ENCODE measurements at regions not wholly inside any gene's neighbourhood (a gene's known extent, or its start where the extent isn't known, plus 50 kb on each side); places are given as distances from the start of the nearest gene placed in this dataset.

DNA sequence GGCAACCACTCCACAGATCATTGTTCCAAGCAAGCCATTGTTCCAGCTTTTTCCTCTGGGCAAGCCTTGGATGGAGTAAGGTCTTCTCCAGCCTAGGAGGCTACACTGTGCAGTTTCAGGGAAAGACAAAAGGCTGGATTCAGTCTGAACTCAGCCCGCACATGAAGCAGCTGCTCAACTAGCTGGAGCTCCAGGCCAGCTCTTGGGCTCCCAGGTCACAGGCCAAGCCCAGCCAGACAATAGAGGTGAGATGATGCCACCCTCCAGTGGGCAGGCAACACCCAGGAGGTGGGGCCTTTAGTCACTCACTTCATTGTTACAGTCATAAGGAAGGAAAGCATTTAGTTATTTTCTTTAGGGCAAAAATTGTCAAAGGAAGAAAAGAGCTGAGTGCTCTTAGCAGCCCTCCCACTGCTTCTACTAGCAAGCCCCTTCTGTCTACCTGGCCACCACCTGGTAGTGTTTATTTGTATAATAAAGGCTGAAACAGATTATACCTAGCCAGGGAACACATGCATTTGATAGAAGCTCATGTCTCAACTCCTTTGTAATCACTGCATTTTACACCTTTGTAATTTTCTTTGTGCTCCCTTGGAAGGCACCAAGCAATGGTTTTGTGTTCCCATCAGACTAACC lies 253.4 kb downstream of the WDR11 start:
- no peak overlapping the region for H3K27ac Mint-ChIP-seq
- POLR2A ChIA-PET: no interaction called here

DNA sequence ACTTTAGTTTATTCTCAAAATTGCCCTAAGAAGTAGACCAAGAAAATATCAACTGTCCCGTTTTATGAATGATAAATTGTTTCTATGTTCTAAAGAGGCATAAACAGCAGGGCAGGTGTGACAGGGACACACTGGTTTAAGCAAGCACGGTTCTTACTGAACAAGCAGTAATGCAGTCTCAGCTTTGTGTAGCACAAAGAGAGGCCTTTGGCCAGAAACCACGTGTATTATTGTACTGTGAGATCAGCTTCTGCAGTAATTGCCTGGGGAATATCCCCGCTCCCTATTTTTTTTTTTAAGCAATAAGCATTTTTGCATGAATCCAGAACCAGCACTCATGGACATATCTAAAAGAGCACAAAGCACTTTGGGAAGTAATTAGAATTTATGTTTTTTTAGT lies 255.4 kb downstream of the WDR11 start:
- ChIA-PET POLR2A (no interaction called here), CTCF (no interaction called here)
- H3K9me3 ChIP-seq (ENCODE audit: control extremely low read depth in 1 of 3, control insufficient read depth in 2 of 3, insufficient read depth in 1 of 3, low read length in 2 of 3): no peaks in the 10 kb centered on the region
- no peak overlapping the region for H3K9ac ChIP-seq (ENCODE audit: low read length)
- no peaks in the 10 kb centered on the region for H3K36me3 ChIP-seq (replicated peaks in 1 of 2; ENCODE audit: control extremely low read depth in 1 of 2, control insufficient read depth in 1 of 2, extremely low read depth in 1 of 2, insufficient read depth in 2 of 2, low read length in 1 of 2)
- H3K4me2 ChIP-seq (replicated peaks; ENCODE audit: low read depth, low read length, poor library complexity, severe bottlenecking): no peak overlapping the region
- DNase-seq (no peak), ATAC-seq (ENCODE audit: low read depth) (no peak)
- no peaks in the 10 kb centered on the region for H3K4me1 ChIP-seq (ENCODE audit: control insufficient read depth in 2 of 2, insufficient read depth in 2 of 2, low read length in 2 of 2)
- H3K4me1 Mint-ChIP-seq: no peaks in the 10 kb centered on the region
- H3K27me3 Mint-ChIP-seq: peaks cover 3% of the 10 kb centered on the region
- no peaks in the 10 kb centered on the region for H4K20me1 ChIP-seq (ENCODE audit: control insufficient read depth, insufficient read depth, low read length, poor library complexity, severe bottlenecking)
- no peak overlapping the region for H2AFZ ChIP-seq (ENCODE audit: insufficient read depth, low read depth, low read length, poor library complexity, severe bottlenecking)
- H3K79me2 ChIP-seq (ENCODE audit: control insufficient read depth, insufficient read depth, low read length): no peaks in the 10 kb centered on the region
- TF ChIP-seq, protein P1, sequence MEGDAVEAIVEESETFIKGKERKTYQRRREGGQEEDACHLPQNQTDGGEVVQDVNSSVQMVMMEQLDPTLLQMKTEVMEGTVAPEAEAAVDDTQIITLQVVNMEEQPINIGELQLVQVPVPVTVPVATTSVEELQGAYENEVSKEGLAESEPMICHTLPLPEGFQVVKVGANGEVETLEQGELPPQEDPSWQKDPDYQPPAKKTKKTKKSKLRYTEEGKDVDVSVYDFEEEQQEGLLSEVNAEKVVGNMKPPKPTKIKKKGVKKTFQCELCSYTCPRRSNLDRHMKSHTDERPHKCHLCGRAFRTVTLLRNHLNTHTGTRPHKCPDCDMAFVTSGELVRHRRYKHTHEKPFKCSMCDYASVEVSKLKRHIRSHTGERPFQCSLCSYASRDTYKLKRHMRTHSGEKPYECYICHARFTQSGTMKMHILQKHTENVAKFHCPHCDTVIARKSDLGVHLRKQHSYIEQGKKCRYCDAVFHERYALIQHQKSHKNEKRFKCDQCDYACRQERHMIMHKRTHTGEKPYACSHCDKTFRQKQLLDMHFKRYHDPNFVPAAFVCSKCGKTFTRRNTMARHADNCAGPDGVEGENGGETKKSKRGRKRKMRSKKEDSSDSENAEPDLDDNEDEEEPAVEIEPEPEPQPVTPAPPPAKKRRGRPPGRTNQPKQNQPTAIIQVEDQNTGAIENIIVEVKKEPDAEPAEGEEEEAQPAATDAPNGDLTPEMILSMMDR (IDR thresholded peaks at IDR 0.05): no peak
- no peak for TF ChIP-seq EZH2 (IDR thresholded peaks at IDR 0.05; ENCODE audit: borderline replicate concordance, insufficient read depth, low read depth, low read length, poor library complexity, severe bottlenecking)
- no peak overlapping the region for H3K27ac ChIP-seq (ENCODE audit: low read length in 2 of 2)
- 96% methylated on average over 2 of the region's 4 CpGs for WGBS (ENCODE audit: insufficient coverage)
- no peak overlapping the region for H3K27ac Mint-ChIP-seq
- H3K27me3 ChIP-seq (replicated peaks in 1 of 4; ENCODE audit: control extremely low read depth in 1 of 4, control insufficient read depth in 3 of 4, insufficient read depth in 4 of 4, low read length in 3 of 4): no peaks in the 10 kb centered on the region
- no peak overlapping the region for H3K4me3 Mint-ChIP-seq
- H3K4me3 ChIP-seq (ENCODE audit: control extremely low read depth in 1 of 5, extremely low read depth in 1 of 5, insufficient read depth in 1 of 5, low read depth in 2 of 5, low read length in 4 of 5): no peak overlapping the region
- intact Hi-C loops (cut with micrococcal nuclease): no loop called here
- no peaks in the 10 kb centered on the region for H3K9me3 Mint-ChIP-seq (ENCODE audit: insufficient read depth)

More for the DNA sequence above, 253.4 kb downstream of the WDR11 start:
- no peaks in the 10 kb centered on the region for H3K9me3 Mint-ChIP-seq (ENCODE audit: insufficient read depth)
- WGBS (ENCODE audit: insufficient coverage): 100% methylated on average over 1 of the region's 1 CpG
- no peak overlapping the region for H3K4me3 Mint-ChIP-seq
- no peaks in the 10 kb centered on the region for H3K79me2 ChIP-seq (ENCODE audit: control insufficient read depth, insufficient read depth, low read length)
- H3K4me2 ChIP-seq (replicated peaks; ENCODE audit: low read depth, low read length, poor library complexity, severe bottlenecking): no peak overlapping the region
- no peaks in the 10 kb centered on the region for H3K4me1 ChIP-seq (ENCODE audit: control insufficient read depth in 2 of 2, insufficient read depth in 2 of 2, low read length in 2 of 2)
- H3K27ac ChIP-seq (ENCODE audit: low read length in 2 of 2): no peak overlapping the region
- no peak overlapping the region for H2AFZ ChIP-seq (ENCODE audit: insufficient read depth, low read depth, low read length, poor library complexity, severe bottlenecking)
- H3K36me3 ChIP-seq (replicated peaks in 1 of 2; ENCODE audit: control extremely low read depth in 1 of 2, control insufficient read depth in 1 of 2, extremely low read depth in 1 of 2, insufficient read depth in 2 of 2, low read length in 1 of 2): no peaks in the 10 kb centered on the region
- H3K9me3 ChIP-seq (ENCODE audit: control extremely low read depth in 1 of 3, control insufficient read depth in 2 of 3, insufficient read depth in 1 of 3, low read length in 2 of 3): no peaks in the 10 kb centered on the region
- ATAC-seq (ENCODE audit: low read depth) (no peak), DNase-seq (no peak)
- peaks cover 4% of the 10 kb centered on the region for H3K27me3 Mint-ChIP-seq
- no peak overlapping the region for H3K4me3 ChIP-seq (ENCODE audit: control extremely low read depth in 1 of 5, extremely low read depth in 1 of 5, insufficient read depth in 1 of 5, low read depth in 2 of 5, low read length in 4 of 5)
- H3K4me1 Mint-ChIP-seq: no peaks in the 10 kb centered on the region
- no peak for TF ChIP-seq EZH2 (IDR thresholded peaks at IDR 0.05; ENCODE audit: borderline replicate concordance, insufficient read depth, low read depth, low read length, poor library complexity, severe bottlenecking)
- TF ChIP-seq, protein P1 (IDR thresholded peaks at IDR 0.05): no peak
- no peaks in the 10 kb centered on the region for H4K20me1 ChIP-seq (ENCODE audit: control insufficient read depth, insufficient read depth, low read length, poor library complexity, severe bottlenecking)
- H3K9ac ChIP-seq (ENCODE audit: low read length): no peak overlapping the region
- intact Hi-C loops (cut with micrococcal nuclease): no loop called here
- CTCF ChIA-PET: no interaction called here
- no peaks in the 10 kb centered on the region for H3K27me3 ChIP-seq (replicated peaks in 1 of 4; ENCODE audit: control extremely low read depth in 1 of 4, control insufficient read depth in 3 of 4, insufficient read depth in 4 of 4, low read length in 3 of 4)

All from B cell (primary cell).